ELF-1 (cell line): ENCODE measurements at regions not wholly inside any gene's neighbourhood (a gene's known extent, or its start where the extent isn't known, plus 50 kb on each side); places are given as distances from the start of the nearest gene placed in this dataset.

Experiments
- DNase-seq: peaks from one replicate; pipeline ENCODE4 v3.0.0-alpha.2; 2016; ENCODE audit warnings: low read depth, low spot score

- no peak for DNase-seq
Measured at GRCh38 chrX:139293991-139294390, 236.5 kb upstream of the F9 start.

GRCh38 chrX:139290310-139290709 is 240.2 kb upstream of the F9 start:
- DNase-seq: no peak

- no peak for DNase-seq
Measured at GRCh38 chrX:139287155-139287924, 243.2 kb upstream of the F9 start.

GRCh38 chrX:139286342-139286741 is 244.2 kb upstream of the F9 start:
- no peak for DNase-seq

GRCh38 chrX:139267851-139268250 is 262.7 kb upstream of the F9 start:
- no peak for DNase-seq

GRCh38 chrX:139246295-139246694 is 284.2 kb upstream of the F9 start:
- DNase-seq: no peak

- DNase-seq: no peak
Measured at GRCh38 chrX:139237141-139237540, 293.4 kb upstream of the F9 start.

GRCh38 chrX:139234898-139235297 is 295.6 kb upstream of the F9 start:
- no peak for DNase-seq

GRCh38 chrX:139224953-139225665 is 305.4 kb upstream of the F9 start:
- peak; percentile 95 for DNase-seq

- DNase-seq: no peak
Measured at GRCh38 chrX:139222511-139223200, 307.9 kb upstream of the F9 start.

GRCh38 chrX:139213241-139213709 is 317.3 kb upstream of the F9 start:
- DNase-seq: peak; percentile 53

- DNase-seq: peak; percentile 82
Measured at GRCh38 chrX:139211568-139212182, 318.9 kb upstream of the F9 start.

GRCh38 chrX:139209342-139209741 is 321.2 kb upstream of the F9 start:
- DNase-seq: no peak

- DNase-seq: no peak
Measured at GRCh38 chrX:139207655-139208054, 322.9 kb upstream of the F9 start.

GRCh38 chrX:139206914-139207313 is 323.6 kb upstream of the F9 start:
- no peak for DNase-seq

GRCh38 chrX:139204898-139205667 is 325.5 kb upstream of the F9 start:
- peak; percentile 90 for DNase-seq

- no peak for DNase-seq
Measured at GRCh38 chrX:139204571-139204897, 326.0 kb upstream of the F9 start.

- DNase-seq: peak; percentile 73
Measured at GRCh38 chrX:139203651-139204570, 326.6 kb upstream of the F9 start.

- peak; percentile 57 for DNase-seq
Measured at GRCh38 chrX:139202742-139203420, 327.7 kb upstream of the F9 start.

- DNase-seq: no peak
Measured at GRCh38 chrX:139201924-139202323, 328.6 kb upstream of the F9 start.
